Smooth muscle cell (in vitro differentiated cells): ENCODE measurements at regions not wholly inside any gene's neighbourhood (a gene's known extent, or its start where the extent isn't known, plus 50 kb on each side); places are given as distances from the start of the nearest gene placed in this dataset.

Source experiments
- DNase-seq: peaks from one replicate; lab custom pipeline; 2025; ENCODE audit not compliant: unreplicated experiment; lab: John Stamatoyannopoulos, UW
- H2AFZ ChIP-seq: fragments of 200-600 bp; sonication (generic); 2 replicates; pipeline ENCODE4 v1.6.0; 2016; ENCODE audit warnings: antibody characterized with exemption, low read depth, mild to moderate bottlenecking
- H3F3A ChIP-seq: fragments of 200-600 bp; sonication (generic); 2 replicates; pipeline ENCODE4 v1.6.0; 2017; ENCODE audit warnings: antibody characterized with exemption, low read depth
- H3K27ac ChIP-seq: fragments of 200-600 bp; sonication (generic); 2 replicates; pipeline ENCODE4 v1.5.1; 2016; ENCODE audit warnings: low read depth, mild to moderate bottlenecking
- H3K27me3 ChIP-seq: fragments of 200-600 bp; sonication (generic); 2 replicates; pipeline ENCODE4 v1.6.1; 2016; ENCODE audit warnings: low read depth, mild to moderate bottlenecking
- H3K36me3 ChIP-seq: fragments of 200-600 bp; sonication (generic); 2 replicates; pipeline ENCODE4 v1.5.1; 2016; ENCODE audit warnings: low read depth
- H3K4me1 ChIP-seq: fragments of 200-600 bp; sonication (generic); 2 replicates; pipeline ENCODE4 v1.5.1; 2016; ENCODE audit warnings: low read depth
- H3K4me2 ChIP-seq: fragments of 200-600 bp; sonication (generic); 2 replicates; pipeline ENCODE4 v1.6.0; 2016; ENCODE audit warnings: mild to moderate bottlenecking
- H3K4me3 ChIP-seq: fragments of 200-600 bp; sonication (generic); 2 replicates; pipeline ENCODE4 v1.5.1; 2016; ENCODE audit warnings: mild to moderate bottlenecking
- H3K79me2 ChIP-seq: fragments of 200-600 bp; sonication (generic); 2 replicates; pipeline ENCODE4 v1.6.0; 2016; ENCODE audit warnings: low read depth, mild to moderate bottlenecking
- H3K9ac ChIP-seq: fragments of 200-600 bp; sonication (generic); 2 replicates; pipeline ENCODE4 v1.6.0; 2016; ENCODE audit warnings: low read depth
- H3K9me3 ChIP-seq: fragments of 200-600 bp; sonication (generic); replicated peaks from 2 replicates; pipeline ENCODE4 v1.5.1; 2016; ENCODE audit warnings: low read depth
- H4K20me1 ChIP-seq: fragments of 200-600 bp; sonication (generic); 2 replicates; pipeline ENCODE4 v1.6.0; 2016; ENCODE audit warnings: low read depth
- CTCF ChIP-seq: fragments of 200-600 bp; sonication (generic); IDR thresholded peaks from 2 replicates; pipeline ENCODE4 v1.5.1; 2017; ENCODE audit warnings: borderline replicate concordance, mild to moderate bottlenecking, antibody characterized with exemption; ENCODE audit not compliant: insufficient read depth, poor library complexity, severe bottlenecking
- WGBS: methylation state at CpG from one replicate; pipeline ENCODE4 v1.1.7; 2016; ENCODE audit warnings: low lambda C conversion rate; 5-methylcytosine and 5-hydroxymethylcytosine counted together

GRCh38 chr9:1157836-1158235, 107.7 kb downstream of the DMRT2 start:
- no peak for DNase-seq
- 12% methylated on average over 1 of the region's 1 CpG for WGBS
- no peak for TF ChIP-seq CTCF

GRCh38 chr9:1170918-1171317, 120.8 kb downstream of the DMRT2 start:
- no peaks in the 10 kb centered on the region for H3F3A ChIP-seq
- no peak overlapping the region for H2AFZ ChIP-seq
- no peak for DNase-seq
- H3K27me3 ChIP-seq: no peaks in the 10 kb centered on the region
- H3K9me3 ChIP-seq: peaks cover 10% of the 10 kb centered on the region
- H3K4me1 ChIP-seq: no peaks in the 10 kb centered on the region
- H3K36me3 ChIP-seq: no peaks in the 10 kb centered on the region
- TF ChIP-seq CTCF: no peak
- H3K27ac ChIP-seq: no peak overlapping the region
- H3K4me2 ChIP-seq: no peak overlapping the region
- H3K4me3 ChIP-seq: no peak overlapping the region
- H3K79me2 ChIP-seq: no peaks in the 10 kb centered on the region
- no peak overlapping the region for H3K9ac ChIP-seq
- 79% methylated on average over 3 of the region's 3 CpGs for WGBS
- H4K20me1 ChIP-seq: no peaks in the 10 kb centered on the region

More at GRCh38 chr9:1157836-1158235, 107.7 kb downstream of the DMRT2 start:
- no peak overlapping the region for H3K4me3 ChIP-seq
- no peak overlapping the region for H3K27ac ChIP-seq
- H3F3A ChIP-seq: no peaks in the 10 kb centered on the region
- H2AFZ ChIP-seq: no peak overlapping the region
- peaks cover 8% of the 10 kb centered on the region for H3K9me3 ChIP-seq
- H3K27me3 ChIP-seq: no peaks in the 10 kb centered on the region
- no peaks in the 10 kb centered on the region for H3K36me3 ChIP-seq
- no peaks in the 10 kb centered on the region for H3K79me2 ChIP-seq
- H4K20me1 ChIP-seq: no peaks in the 10 kb centered on the region
- no peak overlapping the region for H3K4me2 ChIP-seq
- no peak overlapping the region for H3K9ac ChIP-seq
- no peaks in the 10 kb centered on the region for H3K4me1 ChIP-seq

- Histone ChIP-seq H3K4me1 (no peaks in the 10 kb centered on the region), H3K4me3 (no peak overlapping the region), H3K9ac (no peak overlapping the region), H3K27me3 (no peaks in the 10 kb centered on the region), H4K20me1 (no peaks in the 10 kb centered on the region), H2AFZ (no peak overlapping the region), H3K4me2 (no peak overlapping the region), H3K36me3 (no peaks in the 10 kb centered on the region), H3F3A (no peaks in the 10 kb centered on the region), H3K27ac (no peak overlapping the region), H3K9me3 (peaks cover 10% of the 10 kb centered on the region), H3K79me2 (no peaks in the 10 kb centered on the region)
- WGBS: 61% methylated on average over 5 of the region's 5 CpGs
- TF ChIP-seq CTCF: no peak
- DNase-seq: no peak
Observed at GRCh38 chr9:1171546-1171945, 121.4 kb downstream of the DMRT2 start.

GRCh38 chr9:1173211-1173610, 123.1 kb downstream of the DMRT2 start:
- H2AFZ ChIP-seq: no peak overlapping the region
- no peaks in the 10 kb centered on the region for H4K20me1 ChIP-seq
- H3K4me3 ChIP-seq: no peak overlapping the region
- WGBS: 46% methylated on average over 3 of the region's 3 CpGs
- no peaks in the 10 kb centered on the region for H3F3A ChIP-seq
- H3K27me3 ChIP-seq: no peaks in the 10 kb centered on the region
- no peaks in the 10 kb centered on the region for H3K36me3 ChIP-seq
- no peak for DNase-seq
- no peak for TF ChIP-seq CTCF
- peaks cover 20% of the 10 kb centered on the region for H3K9me3 ChIP-seq
- H3K4me1 ChIP-seq: no peaks in the 10 kb centered on the region
- H3K4me2 ChIP-seq: no peak overlapping the region
- H3K9ac ChIP-seq: no peak overlapping the region
- H3K27ac ChIP-seq: no peak overlapping the region
- no peaks in the 10 kb centered on the region for H3K79me2 ChIP-seq
